Esophagus (tissue), 2 donors: ENCODE measurements at regions not wholly inside any gene's neighbourhood (a gene's known extent, or its start where the extent isn't known, plus 50 kb on each side); places are given as distances from the start of the nearest gene placed in this dataset.

Experiments used
- H3K27ac ChIP-seq, 2 donors: one replicate each; pipeline ENCODE4 v1.5.1; 2013; ENCODE audit warnings: low read depth in 2 of 2, mild to moderate bottlenecking in 2 of 2, inconsistent platforms in 1 of 2, low read length in 1 of 2, moderate library complexity in 1 of 2
- H3K27me3 ChIP-seq, 2 donors: one replicate each; pipeline ENCODE4 v1.6.1; 2013; ENCODE audit warnings: low read length in 2 of 2, control low read depth in 1 of 2, mild to moderate bottlenecking in 1 of 2; ENCODE audit not compliant: insufficient read depth in 2 of 2, control insufficient read depth in 1 of 2
- H3K36me3 ChIP-seq, 2 donors: one replicate each; pipeline ENCODE4 v1.6.1; 2013; ENCODE audit warnings: low read length in 1 of 2; ENCODE audit not compliant: control insufficient read depth in 2 of 2, insufficient read depth in 2 of 2
- H3K4me1 ChIP-seq, 2 donors: one replicate each; pipeline ENCODE4 v1.6.1; 2013; ENCODE audit warnings: low read length in 1 of 2; ENCODE audit not compliant: control insufficient read depth in 2 of 2, insufficient read depth in 2 of 2
- H3K4me3 ChIP-seq, 2 donors: one replicate each; pipeline ENCODE4 v1.5.1; 2013; ENCODE audit warnings: low read length in 2 of 2, mild to moderate bottlenecking in 2 of 2, low read depth in 1 of 2, moderate library complexity in 1 of 2
- H3K9me3 ChIP-seq, 2 donors: one replicate each; pipeline ENCODE4 v1.6.1; 2013; ENCODE audit warnings: mild to moderate bottlenecking in 2 of 2, low read depth in 1 of 2, low read length in 1 of 2, moderate library complexity in 1 of 2; ENCODE audit not compliant: control insufficient read depth in 2 of 2, insufficient read depth in 1 of 2
- WGBS, 2 donors: extraction: QIAGEN DNeasy Blood & Tissue Kit; methylation state at CpG; one replicate each; pipeline ENCODE4 v1.1.7; 2013; 5-methylcytosine and 5-hydroxymethylcytosine counted together
- donor health status: healthy with polysubstance abuse.
- donor health status: Bipolar disorder and iron deficiency.

DNA sequence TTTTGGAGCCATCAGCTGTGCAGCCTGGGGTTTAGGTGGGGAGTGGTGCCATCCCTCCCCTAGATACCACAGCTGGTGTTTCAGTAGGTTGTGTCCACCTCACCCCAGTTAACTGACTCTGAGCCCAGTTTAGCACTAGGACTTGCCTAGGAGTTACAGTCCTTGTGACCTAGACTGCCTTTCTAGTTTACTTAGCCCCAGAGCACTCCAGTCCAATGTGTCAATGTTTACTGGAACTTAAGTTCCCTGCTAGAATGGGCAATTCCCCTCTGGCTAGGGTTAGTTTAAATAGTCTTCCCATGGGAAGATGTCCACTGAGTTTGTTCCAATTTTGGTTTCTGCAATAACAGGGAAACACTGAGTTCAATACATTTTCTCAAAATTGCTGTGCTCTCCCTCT is 909.2 kb downstream of the CCDC85A start:
- Histone ChIP-seq H3K9me3 (peaks cover 0 to 3% of the 10 kb centered on the region in 2 donors), H3K27me3 (no peaks in the 10 kb centered on the region), H3K36me3 (no peaks in the 10 kb centered on the region), H3K4me1 (no peaks in the 10 kb centered on the region), H3K4me3 (no peak overlapping the region), H3K27ac (no peak overlapping the region)

DNA sequence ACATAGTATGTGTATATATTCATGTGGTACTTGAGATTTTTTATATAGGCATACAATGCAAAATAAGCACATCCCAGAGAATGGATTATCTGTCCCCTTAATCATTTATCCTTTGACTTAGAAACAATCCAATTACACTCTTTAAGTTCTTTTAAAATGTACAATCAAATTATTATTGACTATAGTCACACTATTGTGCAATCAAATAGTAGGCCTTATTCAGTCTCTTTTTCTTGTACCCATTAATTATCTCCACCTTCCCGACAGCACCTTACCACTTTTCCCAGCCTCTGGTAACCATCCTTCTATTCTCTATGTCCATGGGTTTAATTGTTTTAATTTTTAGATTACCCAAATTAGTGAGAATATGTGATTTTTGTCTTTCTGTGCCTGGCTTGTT is 914.1 kb downstream of the CCDC85A start:
- WGBS, 2 donors: 88 to 92% methylated on average over 1 of the region's 1 CpG
- Histone ChIP-seq H3K4me3 (no peak overlapping the region), H3K4me1 (no peaks in the 10 kb centered on the region), H3K9me3 (no peaks in the 10 kb centered on the region), H3K36me3 (no peaks in the 10 kb centered on the region), H3K27me3 (no peaks in the 10 kb centered on the region), H3K27ac (no peak overlapping the region)

DNA sequence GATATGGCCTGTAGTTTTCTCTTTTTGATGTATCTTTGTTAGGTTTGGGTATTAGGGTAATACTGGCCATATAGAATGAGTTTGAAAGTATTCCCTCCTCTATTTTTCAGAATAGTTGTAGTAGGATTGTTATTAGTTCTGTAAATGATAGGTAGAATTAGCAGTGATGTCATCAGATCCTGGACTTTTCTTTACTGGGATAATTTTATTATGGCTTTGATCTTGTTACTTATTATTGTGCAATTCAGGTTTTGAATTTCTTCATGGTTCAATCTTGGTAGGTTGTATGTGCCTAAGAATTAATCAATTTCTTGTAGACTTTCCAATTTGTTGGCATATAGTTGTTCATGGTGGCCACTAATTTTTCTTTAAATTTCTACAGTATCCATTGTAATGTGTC is 916.6 kb downstream of the CCDC85A start:
- H3K9me3 ChIP-seq: no peaks in the 10 kb centered on the region
- H3K36me3 ChIP-seq: no peaks in the 10 kb centered on the region
- H3K4me1 ChIP-seq: no peaks in the 10 kb centered on the region
- no peaks in the 10 kb centered on the region for H3K27me3 ChIP-seq
- H3K27ac ChIP-seq: no peak overlapping the region
- no peak overlapping the region for H3K4me3 ChIP-seq

DNA sequence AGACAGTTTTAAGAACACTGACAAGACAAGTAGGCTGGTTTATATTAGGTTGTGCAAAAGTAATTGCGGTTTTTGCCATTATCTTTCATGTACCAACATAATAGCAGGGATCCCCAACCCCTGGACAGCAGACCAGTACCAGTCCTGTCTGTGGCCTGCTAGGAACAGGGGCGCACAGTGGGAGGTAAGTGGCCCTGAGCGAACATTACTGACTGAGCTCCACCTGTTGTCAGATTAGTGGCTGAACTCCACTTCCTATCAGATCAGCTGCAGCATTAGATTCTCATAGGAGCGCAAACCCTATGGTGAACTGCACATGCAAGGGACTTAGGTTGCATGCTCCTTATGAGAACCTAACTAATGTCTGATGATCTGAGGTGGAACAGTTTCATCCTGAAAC is 921.9 kb downstream of the CCDC85A start:
- H3K4me1 ChIP-seq: no peaks in the 10 kb centered on the region
- no peaks in the 10 kb centered on the region for H3K36me3 ChIP-seq
- no peaks in the 10 kb centered on the region for H3K27me3 ChIP-seq
- no peak overlapping the region for H3K4me3 ChIP-seq
- 77 to 80% methylated on average over 4 of the region's 4 CpGs for WGBS, 2 donors
- no peak overlapping the region for H3K27ac ChIP-seq
- H3K9me3 ChIP-seq: no peaks in the 10 kb centered on the region

DNA sequence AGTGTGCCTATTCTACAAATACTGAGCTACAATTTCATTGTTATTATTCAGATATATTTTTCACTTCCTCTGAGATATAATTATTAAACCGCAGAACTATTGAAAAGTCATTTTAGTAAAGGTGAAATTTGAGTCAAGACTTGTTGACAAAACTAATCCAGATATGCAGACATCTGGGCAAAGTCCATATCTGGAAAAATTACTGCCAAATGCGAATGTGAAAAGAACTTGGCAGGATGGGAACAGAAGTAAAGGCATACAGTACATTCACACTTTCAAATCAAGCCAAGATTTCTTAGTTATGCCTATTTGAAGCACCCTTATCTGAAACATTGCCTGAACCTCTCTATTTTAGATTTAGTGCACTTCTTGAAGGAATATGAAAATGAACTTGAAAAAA is 923.6 kb downstream of the CCDC85A start:
- Histone ChIP-seq H3K27me3 (no peaks in the 10 kb centered on the region), H3K27ac (no peak overlapping the region), H3K4me1 (no peaks in the 10 kb centered on the region), H3K36me3 (no peaks in the 10 kb centered on the region), H3K4me3 (no peak overlapping the region), H3K9me3 (no peaks in the 10 kb centered on the region)
- WGBS, 2 donors: 34 to 54% methylated on average over 2 of the region's 2 CpGs

DNA sequence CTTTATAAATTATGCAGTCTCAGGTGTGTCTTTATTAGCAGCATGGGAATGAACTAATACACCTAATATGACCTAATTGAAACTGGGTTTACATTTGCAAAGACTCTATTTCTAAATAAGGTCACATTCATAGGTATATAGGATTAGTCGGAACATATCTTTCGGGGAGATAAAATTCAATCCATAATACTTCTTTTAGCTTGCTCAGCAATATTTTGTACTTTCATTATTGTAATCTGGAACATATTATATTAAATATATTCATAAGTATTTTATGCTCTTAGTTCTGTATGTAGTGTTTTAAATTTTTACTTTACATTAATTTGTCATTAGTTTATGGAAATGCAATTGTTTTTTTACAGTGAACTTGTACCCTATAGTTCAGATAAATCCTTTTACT is 927.7 kb downstream of the CCDC85A start:
- no peak overlapping the region for H3K4me3 ChIP-seq
- no peaks in the 10 kb centered on the region for H3K4me1 ChIP-seq
- no peaks in the 10 kb centered on the region for H3K27me3 ChIP-seq
- no peaks in the 10 kb centered on the region for H3K36me3 ChIP-seq
- no peak overlapping the region for H3K27ac ChIP-seq
- WGBS, 2 donors: 98 to 100% methylated on average over 2 of the region's 2 CpGs
- H3K9me3 ChIP-seq: no peaks in the 10 kb centered on the region

DNA sequence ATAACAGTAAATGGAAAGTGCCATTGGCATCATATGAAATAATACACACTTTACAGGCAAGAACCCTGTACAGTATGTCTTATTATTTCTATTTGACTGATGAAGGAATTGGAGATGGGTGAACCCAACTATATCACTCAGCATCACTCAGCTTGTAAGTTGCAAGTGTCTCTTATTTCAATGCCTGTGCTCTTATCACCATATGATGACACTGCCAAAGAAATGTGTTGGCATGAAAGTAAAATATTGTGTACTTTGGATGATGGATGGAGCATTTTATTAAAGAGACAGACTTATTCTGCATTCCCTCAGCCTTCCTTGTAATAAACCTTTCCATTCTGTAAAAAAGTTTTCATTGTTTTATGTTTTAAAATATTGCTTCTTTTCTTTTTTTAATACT is 927.5 kb upstream of the VRK2 start:
- Histone ChIP-seq H3K27me3 (no peaks in the 10 kb centered on the region), H3K4me3 (no peak overlapping the region), H3K27ac (no peak overlapping the region), H3K4me1 (no peaks in the 10 kb centered on the region), H3K9me3 (peaks cover 0 to under 1% of the 10 kb centered on the region in 2 donors), H3K36me3 (no peaks in the 10 kb centered on the region)

DNA sequence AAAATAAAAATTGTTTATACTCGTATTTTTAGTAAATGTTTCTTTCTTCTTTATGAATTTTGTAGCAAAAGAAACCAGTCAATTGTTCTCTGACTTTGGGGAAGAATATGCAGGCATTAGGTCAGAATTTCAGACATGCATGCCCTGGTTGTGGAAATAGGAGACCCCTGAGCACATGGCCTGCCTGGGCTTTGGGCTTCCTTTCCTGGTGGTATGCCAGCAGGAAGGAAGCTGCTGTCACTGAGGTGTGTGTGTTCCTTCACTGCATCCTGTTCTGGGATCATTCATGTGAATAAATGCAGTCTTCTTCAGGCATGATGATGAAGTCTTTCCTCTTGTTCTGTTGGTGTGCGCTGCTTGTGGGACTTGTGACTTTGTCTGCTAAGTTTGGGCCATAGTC is 920.2 kb upstream of the VRK2 start:
- H3K36me3 ChIP-seq: no peaks in the 10 kb centered on the region
- H3K27me3 ChIP-seq: no peaks in the 10 kb centered on the region
- H3K9me3 ChIP-seq: peaks cover 0 to 2% of the 10 kb centered on the region in 2 donors
- WGBS, 2 donors: 81 to 84% methylated on average over 2 of the region's 2 CpGs
- no peaks in the 10 kb centered on the region for H3K4me1 ChIP-seq
- H3K4me3 ChIP-seq: no peak overlapping the region
- H3K27ac ChIP-seq: no peak overlapping the region

DNA sequence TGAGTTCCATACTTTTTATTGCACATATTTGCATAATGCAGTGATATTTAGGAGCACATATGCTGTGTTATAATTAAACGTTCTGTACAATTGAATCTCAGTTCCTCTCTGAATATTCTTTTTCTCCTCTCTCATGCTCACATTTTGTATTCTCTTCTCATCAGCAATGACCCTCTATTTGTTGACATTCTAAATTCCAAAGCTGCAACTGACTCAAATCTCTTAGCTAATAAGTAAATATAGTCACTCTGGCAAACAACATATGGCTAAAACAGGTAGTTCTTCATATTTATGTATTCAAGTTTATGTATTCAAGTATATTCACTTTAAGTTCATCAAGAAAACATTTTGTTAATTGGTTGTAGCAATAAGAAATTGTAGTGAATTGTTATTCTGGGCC is 907.4 kb upstream of the VRK2 start:
- Histone ChIP-seq H3K36me3 (no peaks in the 10 kb centered on the region), H3K27ac (no peak overlapping the region), H3K4me3 (no peak overlapping the region), H3K27me3 (no peaks in the 10 kb centered on the region), H3K9me3 (no peaks in the 10 kb centered on the region), H3K4me1 (no peaks in the 10 kb centered on the region)
- 46 to 48% methylated on average over 1 of the region's 1 CpG for WGBS, 2 donors

DNA sequence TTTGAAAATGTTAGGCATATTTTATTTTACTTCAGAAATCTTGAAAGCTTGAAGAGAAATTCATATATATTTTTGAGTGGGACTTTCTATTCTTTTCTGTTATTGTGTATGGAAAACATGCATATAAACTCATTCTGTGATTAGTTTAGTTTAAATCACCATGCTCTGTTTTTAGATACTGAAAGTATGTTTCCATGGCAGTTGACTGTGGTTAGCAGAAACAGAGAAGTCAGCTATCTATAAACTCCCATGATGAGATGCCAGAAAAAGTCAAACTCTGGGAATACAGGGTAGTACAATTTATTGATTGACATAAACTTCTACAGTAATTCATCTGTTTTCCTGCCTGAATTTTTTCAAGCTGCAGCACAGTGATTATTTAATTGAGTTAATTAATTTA is 905.3 kb upstream of the VRK2 start:
- no peaks in the 10 kb centered on the region for H3K36me3 ChIP-seq
- no peaks in the 10 kb centered on the region for H3K27me3 ChIP-seq
- peaks cover 0 to 13% of the 10 kb centered on the region in 2 donors for H3K9me3 ChIP-seq
- H3K4me3 ChIP-seq: no peak overlapping the region
- H3K27ac ChIP-seq: no peak overlapping the region
- no peaks in the 10 kb centered on the region for H3K4me1 ChIP-seq
